ENCODE measurements at regions not wholly inside any gene's neighbourhood (a gene's known extent, or its start where the extent isn't known, plus 50 kb on each side); places are given as distances from the start of the nearest gene placed in this dataset.
"Not testable (repeated sequence)": the region's sequence is repeated elsewhere in the genome, so short reads cannot be mapped to it uniquely, and the experiment has no call there.

- no peak overlapping the region for H3K4me3 ChIP-seq
- no peaks in the 10 kb centered on the region; the same call in 1 of the 2 replicates for H3K27me3 ChIP-seq (replicated peaks)
- H3K9me3 ChIP-seq (replicated peaks): no peaks in the 10 kb centered on the region
- DNase-seq (ENCODE audit: low read depth in 1 of 2, low spot score in 2 of 2): no peak
- no peak overlapping the region for H3K27ac ChIP-seq
- peaks cover 7% of the 10 kb centered on the region; the same call in 1 of the 2 replicates for H3K4me1 ChIP-seq (replicated peaks)
- no peaks in the 10 kb centered on the region for H3K36me3 ChIP-seq
Observed at GRCh38 chr7:66502230-66503035, 126.2 kb upstream of the KCTD7 start.

DNA sequence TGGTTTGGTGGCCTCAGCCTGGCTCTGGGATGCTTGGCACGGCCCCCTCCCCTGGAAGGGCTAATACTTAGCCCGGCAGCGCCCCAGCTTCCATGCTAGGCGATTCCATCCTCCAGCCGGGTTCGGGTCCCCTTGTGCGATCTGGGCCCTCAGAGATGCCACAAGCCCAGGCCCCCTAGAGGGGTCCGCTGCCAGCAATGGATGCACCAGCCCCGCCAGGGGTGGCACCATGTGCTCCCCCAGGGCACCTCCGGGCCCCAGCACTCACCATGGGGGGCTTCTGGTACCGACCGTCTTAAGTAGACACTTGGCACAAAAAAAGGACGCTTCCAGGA, 125.7 kb upstream of the KCTD7 start:
- H3K27ac ChIP-seq: no peak overlapping the region
- peaks cover 7% of the 10 kb centered on the region; the same call in 1 of the 2 replicates for H3K4me1 ChIP-seq (replicated peaks)
- H3K36me3 ChIP-seq: no peaks in the 10 kb centered on the region
- H3K4me3 ChIP-seq: no peak overlapping the region
- DNase-seq (ENCODE audit: low read depth in 1 of 2, low spot score in 2 of 2): no peak
- H3K27me3 ChIP-seq (replicated peaks): no peaks in the 10 kb centered on the region; the same call in 1 of the 2 replicates
- no peaks in the 10 kb centered on the region for H3K9me3 ChIP-seq (replicated peaks)

- H3K9me3 ChIP-seq (replicated peaks): no peaks in the 10 kb centered on the region
- peaks cover 7% of the 10 kb centered on the region; the same call in 1 of the 2 replicates for H3K4me1 ChIP-seq (replicated peaks)
Observed at GRCh38 chr7:66503551-66504031, 125.1 kb upstream of the KCTD7 start.

DNA sequence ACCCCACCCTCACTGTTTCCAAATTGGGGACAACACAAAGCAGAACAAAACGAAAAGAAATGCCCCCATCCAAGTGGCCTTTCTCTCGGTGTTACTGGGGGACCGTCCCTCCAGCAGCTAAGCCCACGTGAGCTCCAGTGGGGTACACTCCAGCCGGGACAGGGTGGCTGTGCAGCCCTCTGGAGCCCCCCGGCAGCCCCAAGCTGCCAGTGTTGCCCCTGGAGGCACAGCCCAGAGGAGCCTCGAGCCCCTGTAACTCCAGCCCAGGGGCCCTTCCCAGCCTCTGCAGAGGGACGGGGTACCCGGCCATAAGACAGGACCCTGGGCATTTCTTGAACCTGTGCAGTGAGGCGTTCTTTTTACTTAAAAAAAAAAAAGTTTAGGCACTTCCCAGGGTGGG, 124.5 kb upstream of the KCTD7 start:
- Histone ChIP-seq H3K9me3 (replicated peaks) (no peaks in the 10 kb centered on the region), H3K4me1 (replicated peaks) (peaks cover 7% of the 10 kb centered on the region; the same call in 1 of the 2 replicates), H3K36me3 (no peaks in the 10 kb centered on the region), H3K27ac (no peak overlapping the region), H3K27me3 (replicated peaks) (no peaks in the 10 kb centered on the region; the same call in 1 of the 2 replicates), H3K4me3 (no peak overlapping the region)
- DNase-seq (ENCODE audit: low read depth in 1 of 2, low spot score in 2 of 2): no peak

More at GRCh38 chr7:66503551-66504031, 125.1 kb upstream of the KCTD7 start:
- Histone ChIP-seq H3K4me3 (no peak overlapping the region), H3K27ac (no peak overlapping the region), H3K27me3 (replicated peaks) (no peaks in the 10 kb centered on the region; the same call in 1 of the 2 replicates), H3K36me3 (no peaks in the 10 kb centered on the region)
- no peak for DNase-seq (ENCODE audit: low read depth in 1 of 2, low spot score in 2 of 2)

DNA sequence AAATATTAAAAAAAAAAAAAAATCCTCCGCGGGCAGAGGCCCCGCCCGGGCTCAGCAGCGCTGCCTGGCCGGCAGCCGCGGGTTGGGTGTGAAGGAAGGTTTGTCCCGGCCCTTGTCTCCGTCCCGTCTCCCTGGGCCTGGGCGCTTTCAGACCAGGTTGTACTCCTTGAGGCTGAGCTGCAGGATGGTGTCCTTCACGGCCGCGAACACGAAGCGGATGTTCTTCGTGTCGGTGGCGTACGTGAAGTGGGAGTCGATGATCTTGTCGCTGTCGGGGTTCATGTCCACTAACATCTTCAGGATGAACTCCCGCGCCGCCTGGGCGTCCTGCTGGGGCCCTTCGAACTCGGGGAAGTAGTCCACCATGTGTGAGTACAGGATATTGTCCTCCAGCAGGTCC, 123.7 kb upstream of the KCTD7 start:
- Histone ChIP-seq H3K4me1 (replicated peaks) (peaks cover 7% of the 10 kb centered on the region; the same call in 1 of the 2 replicates), H3K4me3 (no peak overlapping the region), H3K9me3 (replicated peaks) (no peaks in the 10 kb centered on the region), H3K27ac (no peak overlapping the region), H3K36me3 (no peaks in the 10 kb centered on the region), H3K27me3 (replicated peaks) (no peaks in the 10 kb centered on the region; the same call in 1 of the 2 replicates)
- DNase-seq (ENCODE audit: low read depth in 1 of 2, low spot score in 2 of 2): no peak

DNA sequence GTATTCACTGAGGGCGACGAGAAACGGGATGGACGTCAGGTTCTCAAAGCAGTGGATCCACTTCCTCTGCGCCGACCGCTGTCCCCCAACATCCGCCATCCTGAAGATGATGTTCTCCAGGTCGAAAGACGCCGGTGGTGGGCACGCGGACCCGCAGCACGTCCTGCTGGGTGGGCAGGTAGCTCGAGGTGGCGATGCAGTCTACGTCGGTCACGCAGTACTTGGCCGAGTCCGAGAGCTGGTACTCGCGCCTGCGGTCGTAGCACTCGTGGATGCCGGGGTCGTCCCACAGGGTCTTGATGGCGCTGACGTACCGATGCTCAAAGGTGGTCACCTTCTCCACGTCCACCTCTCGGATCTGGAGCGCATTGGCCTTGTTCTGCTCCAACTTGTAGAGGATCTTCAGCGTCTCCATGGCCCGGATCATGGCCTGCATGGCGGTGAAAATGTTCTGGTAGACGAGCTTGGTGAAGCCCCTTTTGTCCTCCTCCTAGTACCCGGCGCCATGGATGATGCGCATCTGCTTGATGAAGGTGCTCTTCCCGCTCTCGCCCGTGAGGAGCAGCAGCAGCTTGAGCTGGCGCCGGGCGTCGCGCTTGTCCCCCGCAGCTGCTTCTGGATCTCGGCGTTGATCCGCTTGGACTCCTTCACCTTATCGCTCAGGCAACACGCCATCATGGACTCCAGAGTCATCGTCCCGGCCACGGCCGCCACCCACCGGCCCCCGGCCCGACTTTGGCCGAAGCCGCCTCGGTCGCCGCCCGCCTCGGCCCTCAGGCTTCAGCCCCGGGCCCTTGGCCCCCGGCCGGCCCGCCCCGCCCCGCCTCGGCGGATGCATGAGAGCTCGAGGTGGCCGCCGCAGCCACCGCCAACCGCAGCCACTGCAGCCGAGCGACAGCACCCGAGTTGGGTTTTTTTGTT, 122.9 kb upstream of the KCTD7 start:
- Histone ChIP-seq H3K9me3 (replicated peaks) (no peaks in the 10 kb centered on the region), H3K36me3 (no peaks in the 10 kb centered on the region), H3K27me3 (replicated peaks) (no peaks in the 10 kb centered on the region; the same call in 1 of the 2 replicates), H3K4me1 (replicated peaks) (peaks cover 7% of the 10 kb centered on the region; the same call in 1 of the 2 replicates), H3K27ac (no peak overlapping the region), H3K4me3 (peak overlapping the region; percentile 16; the same call in 1 of the 2 replicates)
- DNase-seq (ENCODE audit: low read depth in 1 of 2, low spot score in 2 of 2): no peak

- not testable (repeated sequence) for H3K27me3 ChIP-seq (replicated peaks); H3K9me3 ChIP-seq (replicated peaks); H3K4me1 ChIP-seq (replicated peaks); H3K36me3 ChIP-seq; H3K27ac ChIP-seq; H3K4me3 ChIP-seq; DNase-seq (ENCODE audit: low read depth in 1 of 2, low spot score in 2 of 2)
Observed at GRCh38 chr7:66506703-66507102, 122.0 kb upstream of the KCTD7 start.

DNA sequence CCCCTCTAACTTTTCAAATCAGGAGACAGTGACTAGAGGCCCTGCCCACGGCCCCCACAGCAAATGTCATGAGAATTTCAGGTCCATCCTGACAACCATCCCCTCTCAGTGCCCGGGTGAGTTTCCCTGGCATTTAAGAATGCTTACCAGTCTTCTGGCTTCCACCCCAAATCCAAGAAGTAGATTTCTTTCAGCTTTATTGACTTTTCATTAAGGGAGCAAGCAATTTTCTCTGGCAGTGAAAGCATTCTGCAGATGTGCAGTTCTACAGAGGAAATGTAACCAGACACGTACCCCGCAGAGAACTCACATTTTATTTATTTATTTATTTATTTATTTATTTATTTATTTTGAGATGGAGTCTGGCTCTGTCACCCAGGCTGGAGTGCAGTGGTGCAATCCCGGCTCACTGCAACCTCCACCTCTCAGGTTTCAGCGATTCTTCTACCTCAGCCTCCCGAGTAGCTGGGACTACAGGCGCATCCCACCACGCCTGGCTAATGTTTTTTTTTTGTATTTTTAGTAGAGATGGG, 120.9 kb upstream of the KCTD7 start:
- DNase-seq (ENCODE audit: low read depth in 1 of 2, low spot score in 2 of 2): no peak
- Histone ChIP-seq H3K4me1 (replicated peaks) (peaks cover 7% of the 10 kb centered on the region; the same call in 1 of the 2 replicates), H3K36me3 (no peaks in the 10 kb centered on the region), H3K4me3 (no peak overlapping the region), H3K27ac (no peak overlapping the region), H3K27me3 (replicated peaks) (no peaks in the 10 kb centered on the region; the same call in 1 of the 2 replicates), H3K9me3 (replicated peaks) (no peaks in the 10 kb centered on the region)

DNA sequence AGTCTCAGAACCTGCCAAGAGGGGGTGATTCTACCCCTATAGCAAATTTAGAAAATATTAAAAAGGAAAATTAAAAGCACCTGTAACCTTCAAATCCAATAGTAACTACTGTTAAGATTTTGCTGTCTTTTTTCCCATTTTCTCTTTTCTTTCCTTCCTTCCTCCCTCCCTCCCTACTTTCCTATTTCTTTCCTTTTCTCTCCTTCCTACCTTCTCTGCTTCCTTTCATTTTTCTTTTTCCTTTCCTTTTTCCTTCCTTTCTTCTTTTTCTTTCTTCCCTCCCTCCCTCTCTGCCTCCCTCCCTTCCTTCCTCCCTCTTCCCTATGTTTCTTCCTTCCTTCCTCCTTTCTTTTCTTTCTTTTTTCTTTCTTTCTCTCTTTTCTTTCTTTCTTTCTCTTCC, 120.2 kb upstream of the KCTD7 start:
- Histone ChIP-seq H3K36me3 (no peaks in the 10 kb centered on the region), H3K4me3 (no peak overlapping the region), H3K27me3 (replicated peaks) (no peaks in the 10 kb centered on the region; the same call in 1 of the 2 replicates), H3K9me3 (replicated peaks) (no peaks in the 10 kb centered on the region), H3K4me1 (replicated peaks) (peaks cover 7% of the 10 kb centered on the region; the same call in 1 of the 2 replicates), H3K27ac (no peak overlapping the region)
- no peak for DNase-seq (ENCODE audit: low read depth in 1 of 2, low spot score in 2 of 2)

- H3K9me3 ChIP-seq (replicated peaks): no peaks in the 10 kb centered on the region
- H3K4me1 ChIP-seq (replicated peaks): no peaks in the 10 kb centered on the region
- H3K27ac ChIP-seq: no peak overlapping the region
- DNase-seq (ENCODE audit: low read depth in 1 of 2, low spot score in 2 of 2): no peak
- no peak overlapping the region for H3K4me3 ChIP-seq
- no peaks in the 10 kb centered on the region for H3K36me3 ChIP-seq
- no peaks in the 10 kb centered on the region for H3K27me3 ChIP-seq (replicated peaks)
Observed at GRCh38 chr7:66514050-66514449, 114.6 kb upstream of the KCTD7 start.

- no peaks in the 10 kb centered on the region for H3K4me1 ChIP-seq (replicated peaks)
- no peak overlapping the region for H3K4me3 ChIP-seq
- DNase-seq (ENCODE audit: low read depth in 1 of 2, low spot score in 2 of 2): no peak
- H3K36me3 ChIP-seq: no peaks in the 10 kb centered on the region
- no peaks in the 10 kb centered on the region for H3K9me3 ChIP-seq (replicated peaks)
- no peaks in the 10 kb centered on the region for H3K27me3 ChIP-seq (replicated peaks)
- H3K27ac ChIP-seq: no peak overlapping the region
Observed at GRCh38 chr7:66517212-66517909, 111.3 kb upstream of the KCTD7 start.

GRCh38 chr7:66518151-66518691, 110.5 kb upstream of the KCTD7 start:
- Histone ChIP-seq H3K4me1 (replicated peaks) (no peaks in the 10 kb centered on the region), H3K27ac (no peak overlapping the region), H3K4me3 (no peak overlapping the region), H3K36me3 (no peaks in the 10 kb centered on the region), H3K9me3 (replicated peaks) (no peaks in the 10 kb centered on the region), H3K27me3 (replicated peaks) (no peaks in the 10 kb centered on the region)
- DNase-seq (ENCODE audit: low read depth in 1 of 2, low spot score in 2 of 2): no peak

DNA sequence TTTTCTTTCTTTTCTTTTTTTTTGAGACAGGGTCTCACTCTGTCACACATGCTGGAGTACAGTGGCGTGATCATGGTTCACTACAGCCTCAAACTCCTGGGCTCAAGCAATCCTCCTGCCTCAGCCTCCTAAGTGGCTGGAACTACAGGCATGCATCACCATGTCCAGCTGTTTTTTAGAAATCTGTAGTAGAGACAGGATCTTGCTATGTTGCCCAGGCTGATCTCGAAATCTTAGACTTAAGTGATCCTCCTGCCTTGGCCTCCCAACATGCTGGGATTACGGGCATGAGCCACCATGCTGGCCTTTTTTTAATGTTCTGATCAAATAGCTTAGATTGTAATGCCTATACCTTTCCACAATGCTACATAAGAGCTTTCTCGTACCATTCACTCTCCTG, 107.0 kb upstream of the KCTD7 start:
- no peak for DNase-seq (ENCODE audit: low read depth in 1 of 2, low spot score in 2 of 2)
- Histone ChIP-seq H3K9me3 (replicated peaks) (no peaks in the 10 kb centered on the region), H3K4me1 (replicated peaks) (no peaks in the 10 kb centered on the region), H3K36me3 (no peaks in the 10 kb centered on the region), H3K27ac (no peak overlapping the region), H3K4me3 (no peak overlapping the region), H3K27me3 (replicated peaks) (no peaks in the 10 kb centered on the region)

All from SJSA1 (cell line).